Nephron progenitor cell (in vitro differentiated cells): ENCODE measurements at regions not wholly inside any gene's neighbourhood (a gene's known extent, or its start where the extent isn't known, plus 50 kb on each side); places are given as distances from the start of the nearest gene placed in this dataset.
A peak's percentile ranks its signal among the peaks of the same experiment; 100 is the strongest.

Source experiments
- DNase-seq: peaks from one replicate; pipeline ENCODE4 v3.0.0; 2021
- H3K27ac Mint-ChIP-seq: 2 replicates; pipeline ENCODE4 v1.8.0; 2021; ENCODE audit warnings: mild to moderate bottlenecking, moderate library complexity, mixed read lengths
- H3K27me3 Mint-ChIP-seq: 2 replicates; pipeline ENCODE4 v1.8.0; 2021; ENCODE audit warnings: mild to moderate bottlenecking, low read depth, mixed read lengths; ENCODE audit not compliant: poor library complexity
- H3K36me3 Mint-ChIP-seq: 2 replicates; pipeline ENCODE4 v1.8.0; 2021; ENCODE audit warnings: low read depth, mixed read lengths
- H3K4me1 Mint-ChIP-seq: 2 replicates; pipeline ENCODE4 v1.8.0; 2021; ENCODE audit warnings: mixed read lengths
- H3K4me3 Mint-ChIP-seq: 2 replicates; pipeline ENCODE4 v1.8.0; 2021; ENCODE audit warnings: mild to moderate bottlenecking, moderate library complexity, mixed read lengths
- H3K9me3 Mint-ChIP-seq: 2 replicates; pipeline ENCODE4 v1.8.0; 2021; ENCODE audit warnings: mild to moderate bottlenecking, moderate library complexity, mixed read lengths
- CTCF ChIP-seq: fragments of 200-600 bp; sonication (generic); IDR thresholded peaks from 2 replicates; pipeline ENCODE4 v1.5.0; 2021; ENCODE audit warnings: antibody characterized with exemption

GRCh38 chr5:4625206-4625896, 514.8 kb upstream of the ADAMTS16 start:
- H3K4me1 Mint-ChIP-seq = peaks cover 38% of the 10 kb centered on the region
- no peak for TF ChIP-seq CTCF
- no peak overlapping the region for H3K27ac Mint-ChIP-seq
- DNase-seq = no peak
- peaks cover 30% of the 10 kb centered on the region for H3K9me3 Mint-ChIP-seq
- H3K36me3 Mint-ChIP-seq = no peaks in the 10 kb centered on the region
- H3K27me3 Mint-ChIP-seq = no peaks in the 10 kb centered on the region
- no peak overlapping the region for H3K4me3 Mint-ChIP-seq

GRCh38 chr5:4627131-4627530, 513.0 kb upstream of the ADAMTS16 start:
- H3K27ac Mint-ChIP-seq = no peak overlapping the region
- H3K4me3 Mint-ChIP-seq = no peak overlapping the region
- H3K27me3 Mint-ChIP-seq = peaks cover 5% of the 10 kb centered on the region
- TF ChIP-seq CTCF = no peak
- peaks cover 38% of the 10 kb centered on the region for H3K4me1 Mint-ChIP-seq
- no peak for DNase-seq
- no peaks in the 10 kb centered on the region for H3K36me3 Mint-ChIP-seq
- H3K9me3 Mint-ChIP-seq = peaks cover 30% of the 10 kb centered on the region

- Mint-ChIP-seq H3K4me3 (no peak overlapping the region), H3K4me1 (peaks cover 34% of the 10 kb centered on the region), H3K27me3 (peaks cover 5% of the 10 kb centered on the region), H3K9me3 (peaks cover 26% of the 10 kb centered on the region), H3K36me3 (no peaks in the 10 kb centered on the region), H3K27ac (peak overlapping the region; percentile 45)
- DNase-seq = no peak
- no peak for TF ChIP-seq CTCF
Observed at GRCh38 chr5:4627929-4628328, 512.2 kb upstream of the ADAMTS16 start.

GRCh38 chr5:4628645-4629385, 511.3 kb upstream of the ADAMTS16 start:
- H3K27me3 Mint-ChIP-seq = peaks cover 5% of the 10 kb centered on the region

GRCh38 chr5:4630031-4630430, 510.1 kb upstream of the ADAMTS16 start:
- H3K36me3 Mint-ChIP-seq = no peaks in the 10 kb centered on the region
- DNase-seq = no peak
- H3K4me1 Mint-ChIP-seq = peaks cover 34% of the 10 kb centered on the region
- peaks cover 12% of the 10 kb centered on the region for H3K9me3 Mint-ChIP-seq
- H3K4me3 Mint-ChIP-seq = no peak overlapping the region
- TF ChIP-seq CTCF = no peak
- no peak overlapping the region for H3K27ac Mint-ChIP-seq
- H3K27me3 Mint-ChIP-seq = peaks cover 5% of the 10 kb centered on the region

More at GRCh38 chr5:4628645-4629385, 511.3 kb upstream of the ADAMTS16 start:
- TF ChIP-seq CTCF = no peak
- no peaks in the 10 kb centered on the region for H3K36me3 Mint-ChIP-seq
- no peak overlapping the region for H3K4me3 Mint-ChIP-seq
- H3K4me1 Mint-ChIP-seq = peaks cover 34% of the 10 kb centered on the region
- no peak for DNase-seq
- H3K27ac Mint-ChIP-seq = no peak overlapping the region
- H3K9me3 Mint-ChIP-seq = peaks cover 18% of the 10 kb centered on the region

- H3K27ac Mint-ChIP-seq = no peak overlapping the region
- H3K4me1 Mint-ChIP-seq = peaks cover 8% of the 10 kb centered on the region
- TF ChIP-seq CTCF = no peak
- peaks cover 5% of the 10 kb centered on the region for H3K27me3 Mint-ChIP-seq
- H3K36me3 Mint-ChIP-seq = no peaks in the 10 kb centered on the region
- peaks cover 3% of the 10 kb centered on the region for H3K9me3 Mint-ChIP-seq
- no peak overlapping the region for H3K4me3 Mint-ChIP-seq
- DNase-seq = no peak
Observed at GRCh38 chr5:4634342-4634741, 505.8 kb upstream of the ADAMTS16 start.
